ENCODE measurements at regions not wholly inside any gene's neighbourhood (a gene's known extent, or its start where the extent isn't known, plus 50 kb on each side); places are given as distances from the start of the nearest gene placed in this dataset.

GRCh38 chr6:84615113-84615850 is 149.1 kb downstream of the TBX18 start:
- DNase-seq, result no peak
- H3K9me2 ChIP-seq, result no peaks in the 10 kb centered on the region
- no peaks in the 10 kb centered on the region for H3K9me3 ChIP-seq
- no peaks in the 10 kb centered on the region for H3K36me3 ChIP-seq (replicated peaks in 1 of 2; ENCODE audit: control insufficient read depth in 1 of 2, insufficient read depth in 2 of 2, low read length in 1 of 2)
- no peak overlapping the region for H3K4me3 ChIP-seq (ENCODE audit: low read depth in 2 of 2, low read length in 1 of 2)
- no peaks in the 10 kb centered on the region for H4K20me1 ChIP-seq (ENCODE audit: insufficient read depth)
- ChIA-PET CTCF (interaction anchor here (1.0 kb wide), 1 partner anchor 270 kb away, joined by 3 read pairs; no protein-coding TSS in a partner anchor), POLR2A (no interaction called here)
- H3F3A ChIP-seq (replicated peaks; ENCODE audit: insufficient read depth), result peaks cover 18% of the 10 kb centered on the region
- H3K4me1 ChIP-seq (ENCODE audit: control insufficient read depth in 1 of 2, insufficient read depth in 2 of 2, low read depth in 1 of 2, low read length in 1 of 2), result peaks cover 0 to 10% of the 10 kb centered on the region in 2 experiments; a peak in 1 of 4 replicates
- TF ChIP-seq PBX3 (IDR thresholded peaks at IDR 0.05) (no peak), MXI1 (IDR thresholded peaks at IDR 0.05; ENCODE audit: low read depth, low read length) (no peak), FOXJ3 (CRISPR knock-in tag; IDR thresholded peaks at IDR 0.05) (no peak), NRF1 (IDR thresholded peaks at IDR 0.05; ENCODE audit: low read depth, low read length) (no peak), SIN3A (IDR thresholded peaks at IDR 0.05; ENCODE audit: borderline replicate concordance, low read depth, low read length) (no peak), RAD21 (IDR thresholded peaks at IDR 0.05; ENCODE audit: low read length) (no peak), RFX5 (IDR thresholded peaks at IDR 0.05; ENCODE audit: low read length) (no peak), GATA2 (CRISPR knock-in tag; IDR thresholded peaks at IDR 0.05) (no peak), ZBTB33 (IDR thresholded peaks at IDR 0.05; ENCODE audit: borderline replicate concordance, low read depth) (no peak), USF1 (IDR thresholded peaks at IDR 0.05; ENCODE audit: borderline replicate concordance, low read depth) (no peak), TAF1 (IDR thresholded peaks at IDR 0.05; ENCODE audit: borderline replicate concordance, low read depth, low read length) (no peak), FOSL2 (IDR thresholded peaks at IDR 0.05; ENCODE audit: borderline replicate concordance, low read depth) (no peak), YY1 (IDR thresholded peaks at IDR 0.05; ENCODE audit: low read depth) (no peak), GABPA (IDR thresholded peaks at IDR 0.05; ENCODE audit: low read depth) (no peak)
- TF ChIP-seq, protein P1, sequence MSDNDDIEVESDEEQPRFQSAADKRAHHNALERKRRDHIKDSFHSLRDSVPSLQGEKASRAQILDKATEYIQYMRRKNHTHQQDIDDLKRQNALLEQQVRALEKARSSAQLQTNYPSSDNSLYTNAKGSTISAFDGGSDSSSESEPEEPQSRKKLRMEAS (IDR thresholded peaks at IDR 0.05; ENCODE audit: low read depth), result no peak
- no peak overlapping the region for H2AFZ ChIP-seq (ENCODE audit: low read depth)
- no peaks in the 10 kb centered on the region for H3K27me3 ChIP-seq (ENCODE audit: insufficient read depth)
- no peak overlapping the region for H3K4me2 ChIP-seq
- H3K79me2 ChIP-seq (ENCODE audit: insufficient read depth), result no peaks in the 10 kb centered on the region
- WGBS (ENCODE audit: low lambda C conversion rate), result 79% methylated on average over 2 of the region's 2 CpGs
- H3K9ac ChIP-seq, result no peak overlapping the region
- H3K27ac ChIP-seq (ENCODE audit: low read depth in 2 of 2, low read length in 1 of 2), result no peak overlapping the region
